ENCODE measurements at regions not wholly inside any gene's neighbourhood (a gene's known extent, or its start where the extent isn't known, plus 50 kb on each side); places are given as distances from the start of the nearest gene placed in this dataset.
"Not testable (repeated sequence)": the region's sequence is repeated elsewhere in the genome, so short reads cannot be mapped to it uniquely, and the experiment has no call there.

GRCh38 chr3:59502806-59503205 lies 453.0 kb upstream of the CFAP20DC start:
- no peak for TF ChIP-seq CTCF (IDR thresholded peaks at IDR 0.05)
- Histone ChIP-seq H3K4me1 (ENCODE audit: control insufficient read depth in 1 of 2, low read depth in 2 of 2) (no peaks in the 10 kb centered on the region), H3K4me3 (no peak overlapping the region), H3K36me3 (no peaks in the 10 kb centered on the region), H3K27me3 (replicated peaks; ENCODE audit: insufficient read depth) (no peaks in the 10 kb centered on the region), H3K9me3 (no peaks in the 10 kb centered on the region), H3K27ac (no peak overlapping the region)
- DNase-seq (ENCODE audit: low spot score): no peak
- no peak for ATAC-seq (ENCODE audit: insufficient number of reproducible peaks, low FRiP score, low read depth)

- Histone ChIP-seq H3K36me3 (no peaks in the 10 kb centered on the region), H3K4me3 (no peak overlapping the region), H3K9me3 (no peaks in the 10 kb centered on the region), H3K4me1 (ENCODE audit: control insufficient read depth in 1 of 2, low read depth in 2 of 2) (no peaks in the 10 kb centered on the region), H3K27me3 (replicated peaks; ENCODE audit: insufficient read depth) (no peaks in the 10 kb centered on the region), H3K27ac (no peak overlapping the region)
- no peak for TF ChIP-seq CTCF (IDR thresholded peaks at IDR 0.05)
- ATAC-seq (ENCODE audit: insufficient number of reproducible peaks, low FRiP score, low read depth) (no peak), DNase-seq (ENCODE audit: low spot score) (no peak)
Measured at GRCh38 chr3:59499954-59500353, 450.1 kb upstream of the CFAP20DC start.

GRCh38 chr3:59499000-59499399 lies 449.2 kb upstream of the CFAP20DC start:
- Histone ChIP-seq H3K9me3 (no peaks in the 10 kb centered on the region), H3K4me1 (ENCODE audit: control insufficient read depth in 1 of 2, low read depth in 2 of 2) (no peaks in the 10 kb centered on the region), H3K4me3 (no peak overlapping the region), H3K36me3 (no peaks in the 10 kb centered on the region), H3K27me3 (replicated peaks; ENCODE audit: insufficient read depth) (no peaks in the 10 kb centered on the region), H3K27ac (no peak overlapping the region)
- no peak for TF ChIP-seq CTCF (IDR thresholded peaks at IDR 0.05)
- no peak for DNase-seq (ENCODE audit: low spot score)
- no peak for ATAC-seq (ENCODE audit: insufficient number of reproducible peaks, low FRiP score, low read depth)

GRCh38 chr3:59496250-59496649 lies 446.4 kb upstream of the CFAP20DC start:
- TF ChIP-seq CTCF (IDR thresholded peaks at IDR 0.05): no peak
- H3K36me3 ChIP-seq: no peaks in the 10 kb centered on the region
- DNase-seq (ENCODE audit: low spot score) (no peak), ATAC-seq (ENCODE audit: insufficient number of reproducible peaks, low FRiP score, low read depth) (no peak)
- no peak overlapping the region for H3K4me3 ChIP-seq
- H3K27ac ChIP-seq: no peak overlapping the region
- no peaks in the 10 kb centered on the region for H3K4me1 ChIP-seq (ENCODE audit: control insufficient read depth in 1 of 2, low read depth in 2 of 2)
- no peaks in the 10 kb centered on the region for H3K27me3 ChIP-seq (replicated peaks; ENCODE audit: insufficient read depth)
- H3K9me3 ChIP-seq: no peaks in the 10 kb centered on the region

- H3K27me3 ChIP-seq (replicated peaks; ENCODE audit: insufficient read depth); ATAC-seq (ENCODE audit: insufficient number of reproducible peaks, low FRiP score, low read depth); H3K36me3 ChIP-seq; H3K4me3 ChIP-seq; H3K9me3 ChIP-seq; H3K27ac ChIP-seq; DNase-seq (ENCODE audit: low spot score); H3K4me1 ChIP-seq (ENCODE audit: control insufficient read depth in 1 of 2, low read depth in 2 of 2): not testable (repeated sequence)
Measured at GRCh38 chr3:59494969-59495368, 445.1 kb upstream of the CFAP20DC start.

GRCh38 chr3:59486520-59486919 lies 436.7 kb upstream of the CFAP20DC start:
- no peak for ATAC-seq (ENCODE audit: insufficient number of reproducible peaks, low FRiP score, low read depth)
- DNase-seq (ENCODE audit: low spot score): no peak
- no peak overlapping the region for H3K27ac ChIP-seq
- no peaks in the 10 kb centered on the region for H3K27me3 ChIP-seq (replicated peaks; ENCODE audit: insufficient read depth)
- no peaks in the 10 kb centered on the region for H3K4me1 ChIP-seq (ENCODE audit: control insufficient read depth in 1 of 2, low read depth in 2 of 2)
- H3K36me3 ChIP-seq: no peaks in the 10 kb centered on the region
- H3K4me3 ChIP-seq: no peak overlapping the region
- no peaks in the 10 kb centered on the region for H3K9me3 ChIP-seq
- TF ChIP-seq CTCF (IDR thresholded peaks at IDR 0.05): no peak
